Midbrain (tissue), 1 donor: ENCODE measurements at regions not wholly inside any gene's neighbourhood (a gene's known extent, or its start where the extent isn't known, plus 50 kb on each side); places are given as distances from the start of the nearest gene placed in this dataset.
"Not testable (repeated sequence)": the region's sequence is repeated elsewhere in the genome, so short reads cannot be mapped to it uniquely, and the experiment has no call there.

ENCODE experiments used
- DNase-seq: peaks from one replicate; lab custom pipeline; 2025; lab: John Stamatoyannopoulos, UW

DNA sequence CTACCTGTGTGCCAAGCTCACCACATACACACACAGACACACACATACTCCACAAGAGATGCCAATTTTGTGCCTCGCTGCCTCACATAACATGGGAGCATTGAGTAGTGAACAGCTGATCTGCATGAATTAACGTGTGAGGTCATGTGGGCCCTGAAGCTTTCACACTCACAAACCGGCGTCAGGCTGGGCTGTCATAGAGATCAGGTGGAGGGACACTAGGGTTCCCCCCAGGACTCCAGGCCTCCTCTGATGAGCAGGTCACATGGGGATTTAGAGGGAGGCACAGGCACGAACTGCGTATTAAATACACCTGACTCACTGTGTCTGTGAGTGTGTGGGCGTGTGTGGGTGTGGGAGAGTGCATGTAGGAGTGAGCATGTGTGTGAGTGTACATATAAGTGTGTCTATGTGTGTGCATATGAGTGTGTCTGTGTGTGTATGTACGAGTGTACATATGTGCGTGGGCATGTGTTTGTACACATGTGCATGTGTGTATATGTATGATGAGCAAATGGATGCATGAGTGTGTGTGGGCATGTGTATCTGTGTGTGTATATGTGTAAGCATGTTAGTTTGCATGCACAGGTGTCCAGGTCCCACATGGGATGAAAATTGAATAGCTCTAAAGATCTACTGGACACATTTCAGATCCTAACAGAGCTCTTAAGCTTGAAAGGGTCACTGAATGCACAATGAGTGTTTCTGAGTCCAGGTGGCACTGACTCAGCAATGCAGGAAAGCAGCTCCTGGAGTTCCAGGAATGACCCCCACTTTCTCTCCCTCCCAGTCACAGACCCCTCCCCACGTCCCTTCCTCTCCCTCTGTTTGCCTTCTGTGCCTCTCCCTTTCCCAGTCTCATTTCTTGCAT is 336.6 kb downstream of the PREX1 start:
- DNase-seq, result no peak

DNA sequence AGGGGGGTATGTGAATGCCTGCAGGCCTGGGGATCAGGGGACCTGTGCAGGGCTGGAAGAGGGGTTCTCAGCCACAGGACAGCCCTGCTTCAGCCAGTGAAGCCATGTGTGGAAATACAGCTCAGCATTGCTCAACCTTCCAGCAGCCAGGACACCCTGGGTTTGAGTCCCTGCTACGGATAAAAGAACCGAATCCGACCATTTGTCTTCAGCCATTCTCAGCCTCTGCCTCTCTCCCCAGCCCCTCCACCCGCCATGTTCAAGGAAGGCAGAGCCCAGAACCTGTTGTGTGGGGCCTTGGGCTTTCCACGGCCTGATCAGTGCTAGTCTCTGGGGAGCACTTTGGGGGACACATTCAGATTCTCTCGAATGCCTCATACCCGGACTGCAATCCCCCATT is 337.5 kb downstream of the PREX1 start:
- DNase-seq, result not testable (repeated sequence)

DNA sequence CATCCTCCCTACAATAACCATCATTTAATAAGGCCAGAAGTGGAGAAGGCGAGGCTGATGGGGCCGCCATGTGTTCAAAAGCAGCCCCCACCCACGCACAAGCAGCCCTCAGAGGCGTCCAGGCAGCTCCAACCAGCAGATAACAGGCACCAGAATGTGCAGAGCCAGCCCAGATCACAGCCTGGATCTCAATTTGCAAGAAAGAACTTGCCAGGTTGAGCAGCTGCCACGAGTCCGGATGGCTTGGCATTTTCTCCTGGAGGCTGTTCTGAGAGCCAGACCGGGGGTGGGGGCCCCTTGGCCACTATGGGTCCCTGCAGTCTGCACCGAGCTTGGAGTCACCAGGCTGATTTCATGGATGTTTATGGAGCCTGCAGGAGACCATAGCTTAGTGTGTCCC is 338.1 kb downstream of the PREX1 start:
- DNase-seq, result no peak

DNA sequence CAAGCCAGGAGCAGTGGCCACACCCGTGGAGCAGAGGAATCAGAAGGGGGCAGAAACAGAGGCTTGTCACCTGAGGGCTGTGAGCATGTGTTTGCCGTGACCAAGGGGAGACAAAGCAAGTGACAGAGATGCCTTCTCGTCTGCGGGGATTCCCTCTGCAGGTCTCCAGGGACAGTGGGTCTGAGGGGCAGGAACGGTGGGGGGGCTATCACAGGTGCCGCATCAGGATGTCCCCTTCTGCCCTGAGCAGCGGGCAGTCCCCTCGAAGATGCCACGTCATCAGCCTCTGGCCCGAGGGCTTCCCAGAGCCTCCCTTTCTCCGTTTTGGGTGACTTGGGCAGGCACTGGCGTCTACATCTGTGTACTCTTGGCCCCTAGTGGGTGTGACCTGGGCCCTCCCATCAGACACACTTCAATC is 338.7 kb downstream of the PREX1 start:
- DNase-seq, result no peak

DNA sequence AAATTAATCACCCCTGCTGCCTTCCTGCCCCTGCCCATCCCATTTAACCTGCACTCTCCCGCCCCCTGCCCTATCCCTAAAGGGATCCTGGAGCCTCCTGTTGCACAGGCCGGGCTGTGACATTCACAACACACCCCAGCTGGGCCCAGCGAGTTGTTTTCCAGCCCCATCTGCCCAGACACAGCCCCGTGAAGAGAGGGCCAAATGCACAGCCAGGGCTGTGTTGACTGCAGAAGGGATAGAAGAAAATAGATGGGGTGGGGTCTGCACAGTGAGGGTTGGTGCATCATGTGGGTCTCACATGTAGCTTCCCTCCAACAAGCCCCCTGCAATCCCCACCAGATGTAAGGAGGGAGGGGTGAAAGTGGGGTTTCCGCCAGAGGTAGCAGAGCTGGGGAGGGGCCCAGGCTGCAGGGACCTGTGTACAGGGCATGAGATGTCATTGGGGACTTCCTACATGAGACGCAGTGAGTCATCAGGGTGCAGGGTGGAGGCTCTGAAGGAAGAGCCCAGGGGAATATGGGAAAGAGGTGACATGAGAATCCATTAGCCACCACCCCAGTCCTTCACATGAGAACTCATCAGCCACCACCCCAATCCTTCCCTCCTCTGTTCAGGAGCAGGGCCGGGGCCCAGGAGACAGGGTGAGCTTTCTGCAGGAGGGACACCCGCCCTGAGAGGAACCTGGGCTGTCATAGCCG is 339.3 kb downstream of the PREX1 start:
- DNase-seq, result not testable (repeated sequence)

DNA sequence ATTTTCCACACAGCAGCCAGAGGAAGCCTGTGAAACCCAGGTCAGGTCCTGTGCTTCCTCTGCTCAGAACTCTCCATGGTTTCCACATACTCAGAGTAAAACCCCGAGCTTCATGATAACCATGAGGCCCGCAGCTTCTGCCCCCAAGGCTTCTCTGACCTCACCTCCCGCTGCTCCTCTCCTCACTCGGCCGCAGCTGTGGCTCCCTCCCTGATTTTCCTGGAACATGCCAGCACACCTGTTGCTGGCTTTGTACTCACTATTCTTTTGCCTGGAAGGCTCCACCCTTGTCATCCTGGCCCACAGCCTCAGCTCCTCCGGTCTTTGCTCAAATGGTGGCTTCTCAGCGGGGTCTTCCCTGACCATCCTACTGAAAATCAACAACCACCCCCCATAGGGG is 341.7 kb downstream of the PREX1 start:
- no peak for DNase-seq

DNA sequence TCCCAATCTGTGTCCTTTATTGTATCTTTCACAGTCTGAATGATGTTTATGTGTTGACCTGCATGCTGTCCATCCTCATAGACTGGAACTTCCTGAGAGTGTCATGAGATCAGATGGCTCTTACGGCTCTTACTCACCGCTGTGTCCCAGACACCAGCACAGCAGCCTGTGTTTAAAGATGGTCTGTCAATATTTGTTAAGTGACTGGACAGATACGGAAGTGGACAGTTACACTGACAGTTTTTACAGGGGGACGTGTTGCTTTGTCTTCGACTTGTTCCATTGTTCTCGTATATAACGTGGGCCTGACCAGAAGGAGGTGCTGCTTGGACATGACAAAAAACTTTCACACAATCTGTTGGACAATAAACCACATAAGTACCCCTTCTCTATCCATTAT is 342.6 kb downstream of the PREX1 start:
- DNase-seq, result not testable (repeated sequence)

DNA sequence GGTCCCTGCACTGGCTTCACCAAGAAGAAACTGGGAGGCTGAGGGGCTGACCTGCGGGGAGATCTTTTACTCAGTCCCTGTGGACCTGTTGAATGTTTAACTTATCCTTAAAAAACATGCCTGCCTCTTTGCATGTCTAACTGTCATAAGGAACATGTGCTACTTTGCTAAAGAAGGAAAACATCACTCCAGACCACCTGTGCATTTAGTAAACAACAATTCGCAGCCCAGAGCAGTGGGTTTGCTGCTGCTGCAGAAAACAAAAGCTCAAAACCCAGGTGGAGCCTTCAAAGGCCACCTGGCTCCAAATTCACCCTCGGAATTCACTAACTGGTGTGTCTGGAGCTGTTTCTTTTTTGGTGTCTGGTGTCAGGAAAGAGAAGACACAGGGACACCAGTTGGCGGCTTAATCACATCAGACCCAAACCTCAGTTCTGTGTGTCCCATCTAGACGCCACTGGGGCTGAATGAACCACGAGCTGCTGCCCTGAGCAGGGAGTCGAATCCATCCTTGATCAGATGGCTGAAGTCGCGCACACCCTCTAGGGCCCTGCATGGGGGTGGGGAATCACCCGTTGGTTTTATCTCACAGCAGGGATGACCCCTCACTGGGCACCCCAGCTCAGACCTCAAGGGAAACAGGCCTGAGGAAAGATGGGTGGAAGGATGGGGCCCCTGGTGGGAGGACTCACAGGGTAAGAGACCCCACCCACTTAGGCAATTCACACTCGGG is 344.3 kb downstream of the PREX1 start:
- DNase-seq, result no peak

DNA sequence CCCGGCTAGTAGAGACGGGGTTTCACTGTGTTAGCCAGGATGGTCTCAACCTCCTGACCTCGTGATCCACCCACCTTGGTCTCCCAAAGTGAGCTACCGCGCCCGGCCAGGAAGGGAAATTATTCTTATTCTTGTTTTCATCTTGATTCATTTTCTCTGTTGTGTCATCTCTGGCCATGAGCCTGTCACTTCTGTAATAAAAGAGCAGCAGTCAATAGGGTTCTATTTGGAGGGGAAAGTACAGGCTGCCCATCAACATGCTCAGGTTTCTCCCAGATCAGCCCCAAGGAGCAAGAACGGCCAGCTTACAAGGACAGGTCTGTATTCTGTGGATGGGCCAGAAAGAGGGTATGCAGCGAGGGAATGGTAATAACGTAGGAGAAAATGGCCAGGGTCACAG is 345.0 kb downstream of the PREX1 start:
- DNase-seq, result no peak

DNA sequence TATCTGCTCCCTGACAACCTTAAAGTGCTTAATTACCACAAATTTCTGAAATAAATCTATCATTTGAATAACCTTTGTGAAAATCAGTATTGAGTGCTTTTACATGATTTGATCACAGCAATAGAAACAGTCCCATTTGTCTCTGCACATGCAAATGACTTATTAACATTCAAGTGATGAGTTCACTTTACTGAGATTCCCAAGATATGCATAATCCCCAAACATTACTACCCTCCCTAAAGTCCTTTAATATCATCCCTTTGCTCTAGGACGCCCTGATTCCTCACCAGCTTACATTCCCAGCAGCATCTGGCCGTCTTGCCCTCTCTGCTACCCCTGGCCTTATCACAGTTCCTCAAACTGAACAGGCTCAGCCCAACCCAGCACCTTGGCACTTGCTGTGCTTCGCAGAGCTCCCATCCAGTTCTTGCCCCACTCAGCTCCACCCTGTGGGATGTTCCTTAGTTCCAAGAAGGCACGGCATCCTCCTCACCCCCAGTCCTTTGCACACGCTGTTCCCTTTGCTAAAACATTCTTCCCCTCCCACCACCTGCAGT is 347.5 kb downstream of the PREX1 start:
- DNase-seq, result no peak

DNA sequence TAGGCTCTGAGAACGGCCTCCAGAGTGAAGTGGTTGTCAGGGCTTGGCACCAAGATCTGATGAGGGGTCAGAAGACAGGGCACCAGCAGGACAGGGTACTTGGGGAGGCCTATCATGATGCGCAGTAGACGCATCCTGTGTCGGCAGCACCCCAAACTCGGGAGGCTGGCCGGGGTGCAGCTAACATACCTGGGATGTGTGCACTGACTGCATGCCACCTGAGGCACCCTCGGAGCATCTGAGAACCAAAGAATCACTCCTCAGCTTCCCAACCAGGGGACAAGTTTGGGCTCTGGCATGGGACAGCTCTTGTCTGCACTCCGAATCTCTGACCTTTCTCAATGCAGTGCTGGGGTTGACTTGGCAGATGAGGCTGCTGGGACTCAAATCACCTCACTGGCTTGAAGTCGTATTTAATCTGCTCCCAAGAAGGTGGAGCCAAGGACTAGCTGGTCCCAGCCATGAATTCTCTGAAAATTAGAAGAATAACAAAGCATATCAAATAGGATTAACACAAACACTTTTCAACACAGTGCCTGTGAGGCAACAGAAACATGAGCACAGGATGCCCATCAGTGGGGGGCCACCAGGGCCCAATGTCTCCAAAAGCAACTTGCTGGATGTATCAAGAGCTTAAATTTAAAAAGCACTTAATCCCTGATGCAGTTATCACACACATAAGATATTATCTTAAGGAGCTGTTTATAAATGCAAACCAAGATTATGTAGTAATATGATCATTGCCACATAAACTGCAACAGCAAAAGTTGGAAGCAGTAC is 348.8 kb downstream of the PREX1 start:
- no peak for DNase-seq

DNA sequence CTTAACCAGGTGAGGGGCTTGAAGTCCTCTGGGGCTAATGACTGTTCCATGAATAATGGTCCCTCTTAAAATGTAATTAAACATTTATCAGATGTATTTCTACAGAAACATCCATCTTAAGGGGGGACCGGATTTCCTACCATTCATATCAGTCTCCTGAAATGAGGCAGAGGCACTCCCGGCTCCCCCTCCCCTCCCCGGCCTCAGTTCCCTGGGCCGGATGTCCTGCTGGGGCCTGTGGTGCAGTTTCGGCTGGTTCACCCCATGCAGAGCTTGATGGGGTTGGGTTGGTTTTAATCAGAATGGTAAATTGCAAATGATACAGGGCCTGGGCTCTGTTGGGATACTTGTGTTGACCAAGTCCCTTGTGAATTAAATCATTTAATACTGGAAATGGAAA is 349.4 kb downstream of the PREX1 start:
- DNase-seq, result no peak

DNA sequence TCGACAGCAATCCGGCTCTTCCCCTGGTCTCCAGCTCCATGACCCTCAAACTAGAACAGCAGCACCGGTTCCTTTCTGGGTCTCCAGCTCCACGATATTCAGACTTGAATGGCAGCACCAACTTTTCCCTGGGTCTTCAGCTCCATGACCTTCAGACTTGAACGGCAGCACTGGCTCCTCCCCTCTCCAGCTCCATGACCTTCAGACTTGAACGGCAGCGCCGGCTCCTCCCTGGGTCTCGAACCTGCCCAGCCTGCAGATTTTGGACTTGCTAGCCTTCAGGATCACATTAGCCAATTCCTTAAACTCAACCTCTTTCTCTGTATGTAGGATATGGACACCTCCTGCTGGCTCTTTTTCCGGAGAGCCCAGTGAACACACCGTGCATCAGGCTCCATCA is 350.9 kb downstream of the PREX1 start:
- DNase-seq, result no peak

DNA sequence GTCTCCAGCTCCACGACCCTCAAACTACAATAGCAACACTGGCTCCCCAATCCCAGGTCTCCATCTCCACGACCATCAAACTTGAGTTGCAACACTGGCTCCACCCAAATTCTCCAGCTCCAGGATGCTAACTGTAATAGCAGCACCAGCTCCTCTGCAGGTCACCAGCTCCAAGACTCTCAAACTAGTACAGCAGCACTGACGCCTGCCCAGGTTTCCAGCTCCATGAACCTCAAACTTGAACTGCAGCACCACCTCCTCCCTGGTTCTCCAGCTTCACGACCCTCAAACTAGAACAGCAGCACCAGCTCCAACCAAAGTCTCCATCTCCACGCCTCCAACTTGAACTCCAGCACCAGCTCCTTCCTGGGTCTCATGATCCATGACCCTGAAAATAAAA is 353.8 kb downstream of the PREX1 start:
- no peak for DNase-seq

DNA sequence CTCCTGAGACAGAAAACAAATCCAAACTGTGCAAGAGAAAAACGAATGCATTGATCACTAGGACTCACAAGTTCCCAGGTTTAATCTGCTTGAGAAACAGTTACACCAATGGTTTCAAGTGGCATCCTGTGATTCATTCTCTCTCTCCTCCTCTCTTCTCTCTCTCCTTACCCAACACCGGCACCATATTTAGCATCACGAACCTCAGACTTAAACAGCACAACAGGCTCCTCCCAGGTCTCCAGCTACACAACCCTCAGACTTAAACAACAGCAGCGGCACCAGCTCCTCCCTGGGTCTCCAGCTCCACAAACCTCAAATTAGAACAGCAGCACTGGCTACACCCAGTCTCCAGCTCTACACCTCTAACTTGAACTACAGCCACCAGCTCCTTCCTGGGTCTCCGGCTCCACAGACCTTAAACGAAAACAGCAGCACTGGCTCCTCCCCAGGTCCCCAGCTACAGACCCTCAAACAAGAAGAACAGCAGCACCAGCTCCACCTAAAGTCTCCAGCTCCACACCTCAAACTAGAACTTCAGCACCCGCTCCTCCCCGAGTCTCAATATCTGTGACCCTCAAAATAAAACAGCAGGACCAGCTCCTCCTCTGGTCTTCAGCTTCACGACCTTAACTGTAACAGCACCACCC is 355.9 kb downstream of the PREX1 start:
- DNase-seq, result no peak

DNA sequence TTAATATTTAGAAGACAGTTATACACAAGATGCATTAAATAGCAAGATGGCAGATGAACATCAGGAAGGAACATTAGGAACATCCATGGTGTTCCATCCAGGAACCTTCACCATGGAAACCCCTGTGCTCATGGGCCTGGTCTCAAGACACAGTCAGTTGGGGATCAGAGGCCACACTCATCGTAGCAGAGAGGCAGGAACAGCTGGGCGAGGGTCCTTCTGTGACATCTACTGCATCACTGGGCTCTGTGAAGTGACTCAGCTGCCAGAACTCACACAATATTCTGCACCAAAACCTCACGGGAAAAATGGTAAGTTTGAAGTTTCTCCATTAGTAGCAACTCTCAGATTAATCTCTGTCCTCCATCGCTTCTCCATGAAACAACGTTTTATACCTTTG is 356.6 kb downstream of the PREX1 start:
- DNase-seq, result no peak

DNA sequence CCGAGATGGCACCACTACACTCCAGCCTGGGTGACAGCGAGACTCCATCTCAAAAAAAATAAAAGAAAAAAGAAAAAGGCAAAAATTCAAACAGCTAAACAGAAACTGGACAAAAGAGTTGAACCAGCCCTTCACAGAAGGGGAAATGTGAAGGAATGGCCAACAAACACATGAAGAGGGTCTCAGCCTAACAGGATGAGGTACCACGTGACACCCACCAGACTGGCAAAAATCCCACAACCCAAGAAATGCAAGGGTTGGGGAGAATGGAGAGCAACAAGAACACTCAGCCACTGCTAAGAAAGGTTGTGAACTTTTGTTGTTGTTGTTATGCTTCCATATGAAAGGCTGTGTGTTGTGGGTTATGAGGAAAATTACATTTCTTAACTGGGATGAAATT is 357.7 kb downstream of the PREX1 start:
- no peak for DNase-seq

DNA sequence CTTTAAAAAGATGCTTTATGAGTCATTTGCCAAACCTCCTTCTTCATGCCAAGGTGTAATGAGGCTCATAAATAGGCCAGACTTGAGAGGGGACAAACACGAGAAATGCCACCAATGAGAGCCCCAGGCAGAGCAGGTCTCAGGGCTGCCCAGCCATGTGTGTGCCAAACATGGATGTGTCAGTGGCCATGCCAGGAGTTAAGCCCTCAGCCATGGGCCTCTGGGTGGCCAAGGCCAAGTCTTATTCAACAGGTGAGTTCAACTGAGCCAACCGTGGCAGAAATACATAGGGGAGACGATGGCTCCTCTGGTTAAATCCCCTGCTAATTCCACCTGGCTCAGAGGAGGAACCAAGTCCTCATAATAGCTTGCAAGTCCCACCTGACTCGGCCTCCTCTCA is 358.8 kb downstream of the PREX1 start:
- no peak for DNase-seq

DNA sequence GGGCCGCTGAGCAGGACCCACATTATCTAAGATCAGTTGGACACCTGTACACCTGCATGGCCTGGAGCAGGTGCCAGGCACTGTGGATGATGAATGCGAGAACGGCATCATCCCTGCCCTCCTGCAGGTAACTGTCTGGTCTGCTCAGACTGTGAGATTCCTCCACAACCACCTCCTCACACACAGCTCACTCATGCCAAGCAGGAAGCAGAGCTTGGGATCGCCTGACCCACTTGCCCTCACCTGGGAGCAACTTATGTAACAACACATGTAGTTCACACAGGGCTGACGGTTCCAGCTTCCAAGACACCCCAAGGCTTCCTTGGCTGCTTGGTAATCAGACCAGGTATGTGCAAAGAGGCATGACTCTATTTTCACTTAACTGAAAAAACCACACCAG is 359.2 kb downstream of the PREX1 start:
- no peak for DNase-seq

DNA sequence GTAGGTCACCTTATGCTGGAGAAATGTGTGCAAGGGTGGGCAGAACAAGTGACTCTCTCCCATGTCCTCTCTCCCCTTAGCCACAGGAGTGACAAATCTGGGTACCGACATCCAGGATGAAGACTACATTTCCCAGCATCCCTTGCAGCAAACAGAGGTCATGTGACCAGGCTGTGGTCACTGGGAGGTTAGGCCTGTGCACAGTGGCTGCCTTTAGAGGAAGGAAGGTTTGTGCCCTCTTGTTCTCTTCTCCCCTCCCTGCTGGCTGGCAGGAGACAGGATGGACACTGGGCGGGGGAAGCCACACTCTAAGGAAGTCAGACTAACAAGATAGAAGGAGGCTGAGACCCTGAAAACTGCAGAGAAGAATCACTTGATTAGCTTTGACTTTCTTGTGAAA is 360.2 kb downstream of the PREX1 start:
- DNase-seq, result no peak

DNA sequence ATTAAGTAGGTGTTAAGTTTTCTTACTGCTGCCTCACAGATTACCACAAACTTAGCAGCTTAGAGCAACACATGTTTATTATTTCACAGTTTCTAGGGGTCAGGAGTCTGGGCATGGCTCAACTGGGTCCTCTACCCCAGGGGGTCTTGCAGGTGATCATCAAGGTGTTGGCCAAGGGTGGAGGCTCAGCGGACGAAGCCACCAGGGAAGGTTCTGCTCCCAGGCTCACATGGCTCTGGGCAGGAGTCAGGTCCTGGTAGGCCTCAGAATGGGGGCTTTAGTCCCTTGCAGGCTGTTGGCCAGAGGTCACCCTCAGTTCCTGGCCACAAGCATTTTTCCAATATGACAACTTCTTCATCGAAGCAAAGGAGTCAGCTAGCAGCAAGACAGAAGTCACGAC is 362.5 kb downstream of the PREX1 start:
- DNase-seq, result no peak
